Mesendoderm (in vitro differentiated cells): ENCODE measurements at regions not wholly inside any gene's neighbourhood (a gene's known extent, or its start where the extent isn't known, plus 50 kb on each side); places are given as distances from the start of the nearest gene placed in this dataset.

ENCODE experiments used
- DNase-seq: peaks from one replicate; pipeline ENCODE4 v3.0.0; 2013
- H2AK5ac ChIP-seq: 2 replicates; pipeline ENCODE4 v1.6.1; 2013; ENCODE audit warnings: low read length, inconsistent platforms
- H2BK120ac ChIP-seq: 2 replicates; pipeline ENCODE4 v1.6.1; 2013; ENCODE audit warnings: low read depth, mild to moderate bottlenecking, low read length, moderate library complexity, mixed read lengths
- H2BK15ac ChIP-seq: replicated peaks from 2 replicates; pipeline ENCODE4 v1.6.1; 2013; ENCODE audit warnings: low read depth, mild to moderate bottlenecking, moderate library complexity
- H2BK5ac ChIP-seq: 2 replicates; pipeline ENCODE4 v1.6.1; 2013; ENCODE audit warnings: low read length, inconsistent platforms
- H3K18ac ChIP-seq: 2 replicates; pipeline ENCODE4 v1.6.1; 2013; ENCODE audit warnings: mild to moderate bottlenecking, low read length, mixed read lengths
- H3K23ac ChIP-seq: one replicate; pipeline ENCODE4 v1.6.1; 2013; ENCODE audit warnings: low read length
- H3K27ac ChIP-seq: 2 replicates; pipeline ENCODE4 v1.5.1; 2013; ENCODE audit warnings: low read depth, mild to moderate bottlenecking, inconsistent platforms, low read length, moderate library complexity
- H3K27me3 ChIP-seq: 2 replicates; pipeline ENCODE4 v1.6.1; 2013; ENCODE audit warnings: low read length, control low read depth, mild to moderate bottlenecking, inconsistent platforms; ENCODE audit not compliant: insufficient read depth, poor library complexity
- H3K36me3 ChIP-seq: 2 replicates; pipeline ENCODE4 v1.6.1; 2013; ENCODE audit warnings: low read length, inconsistent platforms; ENCODE audit not compliant: control insufficient read depth, insufficient read depth
- H3K4ac ChIP-seq: one replicate; pipeline ENCODE4 v1.6.1; 2013; ENCODE audit warnings: low read depth, mild to moderate bottlenecking, low read length, moderate library complexity
- H3K4me1 ChIP-seq: 2 replicates; pipeline ENCODE4 v1.6.1; 2013; ENCODE audit warnings: low read depth, low read length, inconsistent platforms; ENCODE audit not compliant: control insufficient read depth
- H3K4me2 ChIP-seq: 2 replicates; pipeline ENCODE4 v1.6.1; 2013; ENCODE audit warnings: low read length
- H3K4me3 ChIP-seq: 2 replicates; pipeline ENCODE4 v1.5.1; 2013; ENCODE audit warnings: mild to moderate bottlenecking, low read length
- H3K56ac ChIP-seq: one replicate; pipeline ENCODE4 v1.6.1; 2013; ENCODE audit warnings: low read length
- H3K79me1 ChIP-seq: 2 replicates; pipeline ENCODE4 v1.6.1; 2013; ENCODE audit warnings: low read length, inconsistent platforms
- H3K79me2 ChIP-seq: 2 replicates; pipeline ENCODE4 v1.6.1; 2013; ENCODE audit warnings: mild to moderate bottlenecking, low read length; ENCODE audit not compliant: control insufficient read depth, insufficient read depth
- H3K9ac ChIP-seq: 2 replicates; pipeline ENCODE4 v1.6.1; 2013; ENCODE audit warnings: low read length, inconsistent platforms
- H4K5ac ChIP-seq: one replicate; pipeline ENCODE4 v1.6.1; 2013; ENCODE audit warnings: low read length
- H4K8ac ChIP-seq: one replicate; pipeline ENCODE4 v1.6.1; 2013; ENCODE audit warnings: low read depth, mild to moderate bottlenecking, control low read depth, low read length, moderate library complexity
- WGBS: extraction: QIAGEN DNeasy Blood & Tissue Kit; methylation state at CpG from one replicate; pipeline ENCODE4 v1.1.7; 2013; ENCODE audit warnings: low lambda C conversion rate, missing lambda C conversion rate; ENCODE audit not compliant: insufficient coverage; ENCODE audit errors: extremely low coverage; 5-methylcytosine and 5-hydroxymethylcytosine counted together

DNA sequence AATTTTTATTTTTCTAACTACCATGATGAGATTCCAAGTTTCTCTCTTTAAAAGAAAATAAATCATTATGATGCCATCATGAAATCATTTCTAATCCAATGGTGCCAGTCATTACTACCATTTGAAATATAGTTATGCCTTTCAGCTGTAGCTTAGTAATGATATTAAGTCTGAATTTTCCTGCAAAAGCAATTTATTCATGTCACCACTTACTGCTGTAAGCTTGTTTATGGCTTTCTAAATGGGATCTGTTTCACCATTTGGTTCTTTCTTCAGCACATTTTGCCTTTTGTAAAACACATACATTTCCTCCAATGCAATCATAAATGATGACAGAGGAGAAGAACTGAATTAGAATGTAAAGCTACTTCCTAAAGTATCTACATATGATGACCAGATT is 130.5 kb downstream of the SEM1 start:
- Histone ChIP-seq H3K18ac (no peak overlapping the region), H2BK15ac (no peak overlapping the region), H3K4ac (no peak overlapping the region), H3K27me3 (no peaks in the 10 kb centered on the region), H3K4me2 (no peak overlapping the region), H2BK5ac (no peak overlapping the region), H4K8ac (no peak overlapping the region), H4K5ac (no peak overlapping the region), H3K9ac (no peak overlapping the region), H3K4me1 (no peaks in the 10 kb centered on the region), H3K23ac (no peak overlapping the region), H2BK120ac (no peak overlapping the region), H3K36me3 (no peaks in the 10 kb centered on the region), H3K79me2 (no peaks in the 10 kb centered on the region), H3K79me1 (no peaks in the 10 kb centered on the region), H2AK5ac (no peak overlapping the region), H3K56ac (no peak overlapping the region), H3K4me3 (no peak overlapping the region), H3K27ac (no peak overlapping the region)
- DNase-seq = no peak

GRCh38 chr7:96578606-96579005 is 131.0 kb downstream of the SEM1 start:
- Histone ChIP-seq H3K79me2 (no peaks in the 10 kb centered on the region), H2BK120ac (no peak overlapping the region), H3K23ac (no peak overlapping the region), H2BK15ac (no peak overlapping the region), H3K4me2 (no peak overlapping the region), H4K8ac (no peak overlapping the region), H3K27ac (no peak overlapping the region), H2BK5ac (no peak overlapping the region), H3K4me1 (no peaks in the 10 kb centered on the region), H2AK5ac (no peak overlapping the region), H3K18ac (no peak overlapping the region), H3K27me3 (no peaks in the 10 kb centered on the region), H3K4me3 (no peak overlapping the region), H3K9ac (no peak overlapping the region), H3K4ac (no peak overlapping the region), H3K56ac (no peak overlapping the region), H4K5ac (no peak overlapping the region), H3K79me1 (no peaks in the 10 kb centered on the region), H3K36me3 (no peaks in the 10 kb centered on the region)
- no peak for DNase-seq

DNA sequence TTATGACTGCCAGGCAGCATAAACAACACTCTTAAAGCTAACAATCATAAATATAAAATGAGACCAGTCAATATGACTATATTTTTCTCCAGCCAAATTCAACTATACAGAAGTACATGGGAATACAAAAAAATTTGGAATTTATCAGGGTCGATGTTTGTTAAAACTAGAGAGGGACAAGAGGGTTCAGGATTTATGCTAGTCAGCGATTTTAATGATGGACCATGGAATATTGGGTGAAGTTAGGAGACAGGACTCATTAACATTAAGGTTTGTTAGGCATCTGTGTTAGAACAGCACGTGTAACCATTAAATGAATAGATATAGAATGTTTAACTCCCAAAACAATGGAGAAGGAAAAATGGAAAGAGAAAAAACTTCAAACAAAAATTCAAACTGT is 146.2 kb downstream of the SEM1 start:
- no peaks in the 10 kb centered on the region for H3K79me2 ChIP-seq
- no CpG with 5 or more reads among the region's 3 CpGs for WGBS
- H3K27ac ChIP-seq = no peak overlapping the region
- DNase-seq = no peak
- no peak overlapping the region for H3K4me3 ChIP-seq
- H3K56ac ChIP-seq = no peak overlapping the region
- no peak overlapping the region for H3K4ac ChIP-seq
- H3K18ac ChIP-seq = no peak overlapping the region
- no peak overlapping the region for H3K23ac ChIP-seq
- H2BK15ac ChIP-seq = no peak overlapping the region
- no peaks in the 10 kb centered on the region for H3K27me3 ChIP-seq
- H3K36me3 ChIP-seq = no peaks in the 10 kb centered on the region
- H4K8ac ChIP-seq = no peak overlapping the region
- no peak overlapping the region for H3K9ac ChIP-seq
- no peak overlapping the region for H2AK5ac ChIP-seq
- H3K79me1 ChIP-seq = no peaks in the 10 kb centered on the region
- no peak overlapping the region for H4K5ac ChIP-seq
- H3K4me1 ChIP-seq = no peaks in the 10 kb centered on the region
- no peak overlapping the region for H2BK5ac ChIP-seq
- no peak overlapping the region for H3K4me2 ChIP-seq
- no peak overlapping the region for H2BK120ac ChIP-seq

GRCh38 chr7:96562966-96563365 is 146.7 kb downstream of the SEM1 start:
- no peak for DNase-seq
- no peaks in the 10 kb centered on the region for H3K27me3 ChIP-seq
- no peak overlapping the region for H4K8ac ChIP-seq
- H3K9ac ChIP-seq = no peak overlapping the region
- H3K56ac ChIP-seq = no peak overlapping the region
- no peak overlapping the region for H4K5ac ChIP-seq
- no peak overlapping the region for H2AK5ac ChIP-seq
- H3K4ac ChIP-seq = no peak overlapping the region
- H3K79me1 ChIP-seq = no peaks in the 10 kb centered on the region
- no peak overlapping the region for H3K27ac ChIP-seq
- H3K23ac ChIP-seq = no peak overlapping the region
- no peak overlapping the region for H2BK120ac ChIP-seq
- no peaks in the 10 kb centered on the region for H3K4me1 ChIP-seq
- H3K4me3 ChIP-seq = no peak overlapping the region
- H3K4me2 ChIP-seq = no peak overlapping the region
- H3K79me2 ChIP-seq = no peaks in the 10 kb centered on the region
- H2BK15ac ChIP-seq = no peak overlapping the region
- no peak overlapping the region for H3K18ac ChIP-seq
- H2BK5ac ChIP-seq = no peak overlapping the region
- H3K36me3 ChIP-seq = no peaks in the 10 kb centered on the region

DNA sequence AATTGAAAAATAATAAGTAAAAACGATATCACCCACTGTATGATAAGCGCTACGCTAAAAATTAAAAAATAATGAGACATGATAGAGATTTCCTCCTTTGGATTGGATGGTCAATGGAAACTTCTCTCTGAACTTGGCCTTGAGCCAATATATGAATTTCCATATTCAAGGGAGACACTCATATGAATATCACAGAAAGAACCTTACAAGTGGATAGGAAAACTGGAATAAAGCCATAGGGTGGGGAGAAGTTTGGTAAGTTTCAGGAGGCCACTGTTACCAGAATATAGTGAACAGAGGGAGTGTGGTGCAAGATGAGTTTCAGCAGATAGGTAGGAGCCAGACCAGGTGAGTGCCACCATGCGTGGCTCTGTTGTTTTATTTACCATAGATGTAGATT is 147.2 kb downstream of the SEM1 start:
- WGBS = no CpG with 5 or more reads among the region's 4 CpGs
- Histone ChIP-seq H3K4ac (no peak overlapping the region), H3K4me1 (no peaks in the 10 kb centered on the region), H3K56ac (no peak overlapping the region), H3K27me3 (no peaks in the 10 kb centered on the region), H2BK15ac (no peak overlapping the region), H3K27ac (no peak overlapping the region), H3K79me2 (no peaks in the 10 kb centered on the region), H3K23ac (no peak overlapping the region), H2BK120ac (no peak overlapping the region), H3K4me2 (no peak overlapping the region), H3K4me3 (no peak overlapping the region), H3K79me1 (no peaks in the 10 kb centered on the region), H3K18ac (no peak overlapping the region), H3K36me3 (no peaks in the 10 kb centered on the region), H4K8ac (no peak overlapping the region), H2AK5ac (no peak overlapping the region), H3K9ac (no peak overlapping the region), H2BK5ac (no peak overlapping the region), H4K5ac (no peak overlapping the region)
- no peak for DNase-seq

DNA sequence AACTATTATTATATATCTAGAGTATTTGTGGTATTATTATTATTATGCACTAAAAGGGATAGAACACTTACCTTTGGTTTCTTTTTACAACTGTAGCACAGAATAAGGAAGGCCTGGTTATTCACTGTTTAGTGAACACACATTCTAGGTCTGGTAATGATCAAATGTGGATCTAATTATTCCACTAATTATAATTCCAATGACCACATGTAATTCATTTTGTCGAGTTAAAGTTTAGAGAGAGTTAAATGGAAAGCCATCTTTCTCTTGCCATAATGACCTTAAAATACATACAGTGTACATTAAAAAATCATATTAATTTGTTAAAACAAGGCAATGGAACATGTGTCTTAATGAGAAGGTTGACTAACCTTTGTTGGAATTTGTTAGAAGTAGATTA is 147.8 kb downstream of the SEM1 start:
- H4K5ac ChIP-seq = no peak overlapping the region
- no peaks in the 10 kb centered on the region for H3K4me1 ChIP-seq
- no peaks in the 10 kb centered on the region for H3K79me1 ChIP-seq
- H2BK120ac ChIP-seq = no peak overlapping the region
- H3K23ac ChIP-seq = no peak overlapping the region
- H4K8ac ChIP-seq = no peak overlapping the region
- H3K9ac ChIP-seq = no peak overlapping the region
- no peaks in the 10 kb centered on the region for H3K27me3 ChIP-seq
- no peak for DNase-seq
- H3K18ac ChIP-seq = no peak overlapping the region
- no peak overlapping the region for H2AK5ac ChIP-seq
- H3K4me2 ChIP-seq = no peak overlapping the region
- no peak overlapping the region for H3K56ac ChIP-seq
- H3K79me2 ChIP-seq = no peaks in the 10 kb centered on the region
- no peaks in the 10 kb centered on the region for H3K36me3 ChIP-seq
- H3K27ac ChIP-seq = no peak overlapping the region
- H2BK15ac ChIP-seq = no peak overlapping the region
- no peak overlapping the region for H3K4me3 ChIP-seq
- no peak overlapping the region for H3K4ac ChIP-seq
- no peak overlapping the region for H2BK5ac ChIP-seq
- WGBS = no CpG with 5 or more reads among the region's 1 CpG
